Superior temporal gyrus (tissue), 1 donor: ENCODE measurements at regions not wholly inside any gene's neighbourhood (a gene's known extent, or its start where the extent isn't known, plus 50 kb on each side); places are given as distances from the start of the nearest gene placed in this dataset.
"Not testable (repeated sequence)": the region's sequence is repeated elsewhere in the genome, so short reads cannot be mapped to it uniquely, and the experiment has no call there.

ENCODE experiments used
- DNase-seq: peaks from one replicate; pipeline ENCODE4 v3.0.0-alpha.2; 2016; ENCODE audit errors: extremely low spot score

- DNase-seq: no peak
These were observed 245.2 kb downstream of the AACS start for GRCh38 chr12:125310461-125310860.

DNA sequence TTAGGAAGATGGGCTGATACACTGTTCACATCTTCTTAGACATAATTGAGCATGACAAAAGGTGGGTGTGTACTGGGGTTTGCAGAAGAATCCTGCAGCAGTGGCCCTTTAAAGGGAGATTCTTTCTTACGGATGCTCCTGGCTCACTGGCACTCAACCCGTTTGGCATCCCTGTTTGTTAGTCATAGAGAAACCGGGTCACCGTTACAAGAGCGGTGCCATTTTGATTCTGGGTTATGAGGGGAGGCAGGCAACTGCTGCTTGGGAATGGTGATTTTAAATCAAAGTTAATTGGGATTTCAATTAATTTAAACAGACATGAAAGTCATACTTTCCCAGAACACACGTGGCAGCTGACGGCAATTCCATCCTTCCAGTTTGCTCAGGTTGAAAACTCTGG, 245.8 kb downstream of the AACS start:
- DNase-seq: no peak

DNA sequence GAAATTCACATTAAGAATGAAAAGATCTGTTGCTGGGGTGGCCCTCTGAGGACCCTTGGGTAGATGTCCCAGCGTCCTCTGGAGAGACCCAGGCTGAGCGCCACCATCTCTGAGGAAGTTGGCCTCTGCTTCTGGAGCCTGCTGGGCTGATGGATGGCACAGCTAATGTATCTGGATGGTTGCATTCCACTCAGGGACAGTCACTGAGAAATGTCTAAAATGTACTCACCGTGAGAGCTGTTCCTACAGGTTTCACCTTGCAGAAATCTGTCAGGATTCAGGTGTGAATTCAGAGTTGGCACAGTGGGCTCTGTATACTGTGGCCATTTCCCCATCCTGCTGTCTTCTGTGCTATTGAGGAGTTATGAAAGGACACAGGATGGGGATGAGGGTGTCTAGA, 247.2 kb downstream of the AACS start:
- DNase-seq: no peak

DNA sequence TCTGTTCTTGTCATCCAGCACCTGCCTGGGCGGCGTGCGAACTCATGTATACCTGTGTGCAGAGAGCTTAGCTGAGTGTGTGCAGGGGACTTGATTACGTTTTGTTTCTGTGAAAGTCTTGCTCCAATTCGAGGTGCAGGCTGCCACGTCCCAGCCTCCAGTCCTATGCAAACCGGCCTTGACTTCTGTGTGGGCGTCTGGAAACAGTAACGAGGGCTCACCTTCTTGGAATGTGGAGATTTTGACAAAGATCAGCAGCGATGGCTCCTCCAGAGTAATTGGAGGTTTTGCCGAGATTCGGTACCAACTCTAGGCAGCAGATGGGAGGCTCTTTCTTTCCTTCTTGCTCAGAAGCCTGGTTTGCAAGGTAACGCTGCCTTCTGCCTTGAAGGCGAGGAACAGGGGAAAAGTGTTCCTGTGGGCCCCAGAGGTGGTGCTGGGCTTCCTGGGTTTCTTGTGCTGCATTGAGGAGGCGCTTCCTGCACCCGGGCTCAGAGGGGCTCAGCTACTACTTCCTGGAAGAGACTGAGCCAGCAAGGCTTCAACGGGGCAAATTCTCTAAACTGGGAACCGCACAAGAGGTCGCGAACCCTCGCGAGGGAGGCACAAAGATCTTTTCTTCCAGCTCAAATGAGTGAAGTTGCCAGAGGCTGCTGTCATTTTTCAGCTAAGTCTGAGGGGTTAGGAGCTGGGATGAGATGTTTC, 249.0 kb downstream of the AACS start:
- no peak for DNase-seq

DNA sequence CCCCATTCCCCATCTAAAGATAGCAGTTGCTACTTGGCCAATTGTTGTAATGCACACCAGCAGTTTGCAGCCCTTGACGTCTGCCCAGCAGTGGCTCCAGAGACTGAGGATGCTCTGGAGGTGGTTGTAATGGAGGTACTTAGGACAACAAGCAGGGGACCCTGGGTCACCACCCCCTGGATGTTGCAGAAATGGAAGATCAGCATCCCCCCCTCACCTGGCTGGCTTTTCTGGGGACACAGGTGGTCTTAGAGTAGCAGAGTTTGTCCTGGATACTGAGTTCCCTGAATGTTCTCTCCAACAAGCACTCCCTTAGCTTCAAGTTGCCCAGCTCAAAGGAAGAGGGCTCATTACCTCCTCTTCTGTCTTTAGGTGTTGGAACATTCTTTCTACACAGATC, 250.5 kb downstream of the AACS start:
- no peak for DNase-seq

DNA sequence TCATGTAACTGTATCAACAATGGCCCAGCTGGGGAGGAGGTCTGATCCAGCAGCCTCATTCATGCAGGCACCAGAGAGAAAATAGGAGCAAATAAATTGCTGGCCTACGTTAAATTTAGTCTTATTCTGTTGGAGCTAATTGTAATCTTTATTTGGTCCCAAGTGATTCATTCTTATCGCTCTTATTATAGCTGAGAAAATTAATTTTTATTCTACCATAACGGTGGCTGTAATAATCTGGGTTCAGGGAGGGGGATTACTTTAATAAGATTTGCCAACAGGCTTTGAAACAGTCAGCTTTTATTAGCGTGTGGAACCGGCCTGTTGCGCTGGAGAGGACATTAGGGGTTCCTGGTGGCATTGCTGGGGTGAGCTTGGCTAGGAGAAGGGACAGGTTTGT, 254.9 kb downstream of the AACS start:
- no peak for DNase-seq

GRCh38 chr12:125324861-125325490, 259.7 kb downstream of the AACS start:
- no peak for DNase-seq

DNA sequence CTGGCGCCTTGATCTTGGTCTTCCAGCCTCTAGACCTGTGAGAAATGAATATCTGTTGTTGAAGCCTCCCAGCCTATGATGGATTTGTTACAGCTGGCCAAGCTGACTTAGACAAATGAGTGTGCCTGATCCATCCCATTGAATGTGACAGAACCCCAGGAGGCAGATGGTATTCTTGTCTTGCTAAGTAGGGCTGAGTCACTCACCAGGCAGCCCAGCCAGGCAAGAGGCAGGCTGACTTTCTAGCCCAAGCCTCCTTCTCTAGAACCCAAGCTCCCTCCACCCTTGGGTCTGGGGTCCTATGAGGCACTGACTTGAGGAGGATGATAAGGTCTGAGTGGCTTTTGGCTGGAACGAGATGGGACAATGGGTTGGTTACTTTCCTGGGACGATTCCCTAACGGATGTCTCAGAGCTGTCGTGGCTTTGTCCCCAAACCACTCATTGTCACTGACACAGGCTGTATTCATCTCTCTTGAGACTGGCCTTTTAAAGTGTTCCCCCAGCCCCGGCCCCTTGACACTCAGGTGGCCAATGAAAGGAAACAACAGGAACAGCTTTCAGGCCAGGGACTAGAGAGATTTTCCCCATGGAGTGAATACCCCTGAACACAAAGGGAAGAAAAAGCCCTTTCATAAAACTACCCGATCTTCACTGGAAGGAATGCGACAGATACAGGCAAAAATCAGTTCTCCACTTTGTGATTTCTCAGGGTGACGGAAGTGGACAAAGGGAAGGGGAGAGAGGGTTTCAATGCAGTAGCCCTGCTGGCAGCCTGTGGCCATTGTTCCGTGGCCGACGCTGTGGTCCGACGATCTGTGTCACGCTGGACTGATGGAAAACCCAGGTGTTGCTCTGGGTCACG, 264.2 kb downstream of the AACS start:
- no peak for DNase-seq

- peak; percentile 75 for DNase-seq
These were observed 265.6 kb downstream of the AACS start for GRCh38 chr12:125330645-125331341.

GRCh38 chr12:125331342-125332052, 266.3 kb downstream of the AACS start:
- no peak for DNase-seq

GRCh38 chr12:125332900-125333299, 267.7 kb downstream of the AACS start:
- no peak for DNase-seq

GRCh38 chr12:125336246-125336645, 271.0 kb downstream of the AACS start:
- DNase-seq: no peak

- DNase-seq: peak; percentile 85
These were observed 275.6 kb downstream of the AACS start for GRCh38 chr12:125340791-125341190.

- DNase-seq: no peak
These were observed 276.2 kb downstream of the AACS start for GRCh38 chr12:125341422-125341821.

- DNase-seq: no peak
These were observed 278.4 kb downstream of the AACS start for GRCh38 chr12:125343649-125344048.

DNA sequence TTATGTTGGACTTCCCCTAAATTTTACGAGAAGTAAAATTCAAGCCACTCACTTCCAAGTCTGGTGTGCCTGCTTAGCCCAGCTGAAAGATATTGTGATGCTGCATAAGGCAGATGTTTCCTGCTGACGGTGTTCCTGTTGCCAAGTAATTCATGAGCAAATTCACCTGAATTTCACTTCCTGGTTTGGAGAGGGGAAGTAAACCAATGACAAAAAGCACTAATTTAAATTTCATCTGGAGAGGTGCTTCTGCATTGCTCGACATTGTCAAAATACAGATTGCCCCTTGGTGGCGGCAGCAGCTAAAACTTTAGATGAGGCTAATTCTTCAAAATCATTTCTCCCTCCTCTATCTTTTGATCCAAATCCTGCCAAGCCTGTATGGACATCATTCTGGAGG, 281.1 kb downstream of the AACS start:
- peak; percentile 82 for DNase-seq

- no peak for DNase-seq
These were observed 286.6 kb downstream of the AACS start for GRCh38 chr12:125351788-125352187.

DNA sequence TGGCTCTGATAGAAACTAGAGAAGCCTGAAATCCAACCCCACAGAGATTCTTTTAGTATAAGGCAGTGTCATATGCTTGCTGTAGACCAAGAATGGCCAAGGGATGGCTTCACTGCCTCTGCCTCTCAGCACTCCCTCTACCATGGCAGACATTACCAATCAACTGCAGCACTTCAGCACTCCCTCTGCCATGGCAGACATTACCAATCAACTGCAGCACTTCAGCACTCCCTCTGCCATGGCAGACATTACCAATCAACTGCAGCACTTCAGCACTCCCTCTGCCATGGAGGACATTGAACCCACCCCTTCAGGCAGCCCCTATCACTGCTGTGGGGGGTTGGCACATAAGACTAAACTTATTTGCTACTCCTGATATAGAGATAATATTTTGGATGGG, 287.8 kb downstream of the AACS start:
- DNase-seq: not testable (repeated sequence)

DNA sequence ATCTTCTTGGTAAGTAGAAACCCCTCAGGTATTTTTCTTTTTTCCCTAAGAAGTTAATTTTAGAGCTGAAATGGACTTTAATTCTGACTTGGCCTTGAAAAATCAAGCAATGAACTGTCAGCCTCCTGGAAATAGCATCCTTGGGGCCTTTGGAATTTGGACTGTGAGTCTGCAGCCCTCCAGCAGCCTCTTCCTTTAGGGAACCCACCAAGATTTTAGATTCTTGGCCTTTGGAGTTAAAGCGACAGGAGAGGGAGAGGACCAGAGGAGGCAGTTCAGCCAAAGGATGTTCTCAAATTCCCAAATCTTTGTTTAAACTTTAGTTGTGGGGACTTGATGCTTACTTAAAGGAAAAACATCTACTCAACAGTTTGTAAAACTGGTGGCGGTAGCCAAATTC, 288.6 kb downstream of the AACS start:
- DNase-seq: no peak

GRCh38 chr12:125355614-125356013, 290.4 kb downstream of the AACS start:
- no peak for DNase-seq

- DNase-seq: no peak
These were observed 290.9 kb downstream of the AACS start for GRCh38 chr12:125356111-125356510.
